GM13977 (cell line): ENCODE measurements at regions not wholly inside any gene's neighbourhood (a gene's known extent, or its start where the extent isn't known, plus 50 kb on each side); places are given as distances from the start of the nearest gene placed in this dataset.

Source experiments
- DNase-seq: peaks from one replicate; pipeline ENCODE4 v3.0.0; 2012; ENCODE audit warnings: low spot score
- CTCF ChIP-seq: IDR thresholded peaks from 2 replicates; pipeline ENCODE4 v1.5.1; 2012; ENCODE audit warnings: mild to moderate bottlenecking, control low read depth; ENCODE audit not compliant: insufficient read depth; ENCODE audit errors: extremely low read depth, missing control alignments
- in situ Hi-C: fragments of 300-500 bp; cut with MboI; formaldehyde crosslinking; loops from one replicate; pipeline ENCODE4 v1.12.0; 2022; ENCODE audit warnings: low sequenced_read_pairs, low pct_unique_long_range_greater_than_20kb, mixed read lengths, inconsistent platforms; ENCODE audit not compliant: unreplicated experiment

- in situ Hi-C loops, result no loop called here
- no peak for DNase-seq
- no peak for TF ChIP-seq CTCF
Observed at GRCh38 chr4:138611017-138611416, 368.9 kb upstream of the SLC7A11 start.

- in situ Hi-C loops, result no loop called here
- no peak for TF ChIP-seq CTCF
- DNase-seq, result no peak
Observed at GRCh38 chr4:138609943-138610350, 367.8 kb upstream of the SLC7A11 start.

- DNase-seq, result no peak
- TF ChIP-seq CTCF, result no peak
Observed at GRCh38 chr4:138604556-138604955, 362.4 kb upstream of the SLC7A11 start.

GRCh38 chr4:138602664-138603063 is 360.5 kb upstream of the SLC7A11 start:
- DNase-seq, result no peak
- no peak for TF ChIP-seq CTCF
- in situ Hi-C loops, result no loop called here

More at GRCh38 chr4:138604556-138604955, 362.4 kb upstream of the SLC7A11 start:
- in situ Hi-C loops, result no loop called here

- no peak for TF ChIP-seq CTCF
- in situ Hi-C loops, result no loop called here
- DNase-seq, result no peak
Observed at GRCh38 chr4:138599965-138600364, 357.8 kb upstream of the SLC7A11 start.

- in situ Hi-C loops, result no loop called here
- no peak for TF ChIP-seq CTCF
- no peak for DNase-seq
Observed at GRCh38 chr4:138598226-138598625, 356.1 kb upstream of the SLC7A11 start.

- TF ChIP-seq CTCF, result no peak
- in situ Hi-C loops, result no loop called here
- no peak for DNase-seq
Observed at GRCh38 chr4:138596896-138597295, 354.7 kb upstream of the SLC7A11 start.
